K562 (cell line): ENCODE measurements at regions not wholly inside any gene's neighbourhood (a gene's known extent, or its start where the extent isn't known, plus 50 kb on each side); places are given as distances from the start of the nearest gene placed in this dataset.

Experiments used
- CREB1 ChIP-seq, 2 experiments: sonication (generic) in 1 of 2; formaldehyde crosslinking in 1 of 2; IDR thresholded peaks; 2 replicates each; pipeline versions ENCODE4 v1.6.1 to v1.8.0; 2012 to 2022; ENCODE audit warnings: inconsistent platforms in 1 of 2, mild to moderate bottlenecking in 1 of 2, missing genetic modification reagents in 1 of 2, moderate library complexity in 1 of 2
- CREB3L1 ChIP-seq: fragments of 450-650 bp; IDR thresholded peaks from 2 replicates; pipeline ENCODE4 v1.6.1; 2014; ENCODE audit warnings: low read depth, mild to moderate bottlenecking, moderate library complexity, borderline replicate concordance
- FOXJ3 ChIP-seq: sonication (generic); formaldehyde crosslinking; IDR thresholded peaks from 2 replicates; pipeline ENCODE4 v1.4.0; 2020; ENCODE audit warnings: mild to moderate bottlenecking, missing genetic modification reagents
- MAFK ChIP-seq: IDR thresholded peaks from 2 replicates; pipeline ENCODE4 v1.6.1; 2011; ENCODE audit warnings: low read length, improper control_type of control experiment
- POLR2A ChIP-seq: fragments of 450-650 bp; conservative IDR thresholded peaks from 2 replicates; pipeline ENCODE4 v1.6.1; 2016
- RAD21 ChIP-seq, 2 experiments: fragments of 250-450 bp in 1 of 2; fragments of 450-650 bp in 1 of 2; sonication (Bioruptor Pico) in 1 of 2; formaldehyde crosslinking in 1 of 2; IDR thresholded peaks in 1 of 2; conservative IDR thresholded peaks in 1 of 2; 2 replicates each; pipeline versions ENCODE4 v1.4.0 to v1.8.0; 2020 to 2022; ENCODE audit warnings: mild to moderate bottlenecking in 2 of 2, moderate library complexity in 1 of 2
- USF2 ChIP-seq: sonication (generic); formaldehyde crosslinking; IDR thresholded peaks from 2 replicates; pipeline ENCODE4 v1.5.0; 2020; ENCODE audit warnings: missing genetic modification reagents
- YY1 ChIP-seq, 3 experiments: IDR thresholded peaks; 2 replicates each; pipeline ENCODE4 v1.6.1; 2011; ENCODE audit warnings: low read length in 2 of 3, mild to moderate bottlenecking in 2 of 3, moderate library complexity in 2 of 3, borderline replicate concordance in 1 of 3, control low read depth in 1 of 3, low read depth in 1 of 3; ENCODE audit not compliant: insufficient read depth in 3 of 3, insufficient replicate concordance in 2 of 3, control insufficient read depth in 1 of 3, insufficient read length in 1 of 3; ENCODE audit errors: extremely low read depth in 1 of 3
- ZNF124 ChIP-seq: sonication (generic); formaldehyde crosslinking; IDR thresholded peaks from 2 replicates; pipeline ENCODE4 v1.8.1; 2022; ENCODE audit warnings: missing genetic modification reagents
- ZNF274 ChIP-seq: IDR thresholded peaks from 2 replicates; pipeline ENCODE4 v1.6.1; 2011; ENCODE audit warnings: low read depth, mild to moderate bottlenecking, low read length, moderate library complexity, borderline replicate concordance
- ZNF431 ChIP-seq: sonication (generic); formaldehyde crosslinking; IDR thresholded peaks from 2 replicates; pipeline ENCODE4 v1.8.0; 2022; ENCODE audit warnings: mild to moderate bottlenecking, missing genetic modification reagents
- ZNF584 ChIP-seq: fragments of 200-800 bp; sonication (Bioruptor generic); IDR thresholded peaks from 2 replicates; pipeline ENCODE4 v1.6.1; 2016; ENCODE audit warnings: low read depth, mild to moderate bottlenecking, missing genetic modification characterization, missing compliant biosample characterization
- TF ChIP-seq, protein P1 (sequence below): sonication (generic); formaldehyde crosslinking; IDR thresholded peaks from 2 replicates; pipeline ENCODE4 v1.9.0; 2022; ENCODE audit warnings: mild to moderate bottlenecking, missing genetic modification reagents

- TF ChIP-seq POLR2A (no peak), CREB1 (IDR thresholded peaks at IDR 0.05) (no peak), CREB1 (CRISPR knock-in tag; IDR thresholded peaks at IDR 0.05) (no peak), ZNF431 (CRISPR knock-in tag) (no peak), CREB3L1 (no peak), RAD21 (CRISPR knock-in tag; conservative IDR thresholded peaks at IDR 0.05 in 1 of 2, IDR thresholded peaks at IDR 0.05 in 1 of 2) (no peak), FOXJ3 (CRISPR knock-in tag) (no peak), ZNF584 (CRISPR knock-in tag) (no peak), ZNF124 (no peak), MAFK (no peak), ZNF274 (no peak), USF2 (CRISPR knock-in tag) (no peak), YY1 (IDR thresholded peaks at IDR 0.05; ENCODE audit: borderline replicate concordance in 1 of 3, control insufficient read depth in 1 of 3, extremely low read depth in 1 of 3, insufficient read depth in 3 of 3, insufficient read length in 1 of 3, insufficient replicate concordance in 2 of 3, low read depth in 1 of 3, low read length in 2 of 3) (no peak)
- TF ChIP-seq, protein P1, sequence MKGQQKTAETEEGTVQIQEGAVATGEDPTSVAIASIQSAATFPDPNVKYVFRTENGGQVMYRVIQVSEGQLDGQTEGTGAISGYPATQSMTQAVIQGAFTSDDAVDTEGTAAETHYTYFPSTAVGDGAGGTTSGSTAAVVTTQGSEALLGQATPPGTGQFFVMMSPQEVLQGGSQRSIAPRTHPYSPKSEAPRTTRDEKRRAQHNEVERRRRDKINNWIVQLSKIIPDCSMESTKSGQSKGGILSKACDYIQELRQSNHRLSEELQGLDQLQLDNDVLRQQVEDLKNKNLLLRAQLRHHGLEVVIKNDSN (CRISPR knock-in tag) = no peak
Observed at GRCh38 chr18:22560797-22561196, 143.1 kb upstream of the CTAGE1 start.
